IMR-90 (cell line): ENCODE measurements at regions not wholly inside any gene's neighbourhood (a gene's known extent, or its start where the extent isn't known, plus 50 kb on each side); places are given as distances from the start of the nearest gene placed in this dataset.

ENCODE experiments used
- CHD1 ChIP-seq: IDR thresholded peaks from 2 replicates; pipeline ENCODE4 v1.6.1; 2012; ENCODE audit warnings: low read depth, low read length, improper control_type of control experiment
- CTCF ChIP-seq: conservative IDR thresholded peaks from 2 replicates; pipeline ENCODE4 v1.5.1; 2012; ENCODE audit warnings: mild to moderate bottlenecking, low read depth, low read length, improper control_type of control experiment
- ELK1 ChIP-seq: fragments of 150-350 bp; IDR thresholded peaks from 2 replicates; pipeline ENCODE4 v1.6.1; 2016; ENCODE audit warnings: low read depth, mild to moderate bottlenecking, low read length, moderate library complexity, borderline replicate concordance
- MAFK ChIP-seq: IDR thresholded peaks from 2 replicates; pipeline ENCODE4 v1.6.1; 2012; ENCODE audit warnings: low read depth, low read length, improper control_type of control experiment
- MXI1 ChIP-seq: IDR thresholded peaks from 2 replicates; pipeline ENCODE4 v1.6.1; 2012; ENCODE audit warnings: low read depth, mild to moderate bottlenecking, low read length, moderate library complexity, borderline replicate concordance
- POLR2A ChIP-seq: IDR thresholded peaks from 2 replicates; pipeline ENCODE4 v1.6.1; 2012; ENCODE audit warnings: mild to moderate bottlenecking, low read depth, low read length
- RAD21 ChIP-seq: IDR thresholded peaks from 2 replicates; pipeline ENCODE4 v1.6.1; 2012; ENCODE audit warnings: low read length, improper control_type of control experiment
- RFX5 ChIP-seq: IDR thresholded peaks from 2 replicates; pipeline ENCODE4 v1.8.0; 2012; ENCODE audit warnings: low read depth, mild to moderate bottlenecking, low read length, moderate library complexity
- USF2 ChIP-seq: fragments of 150-350 bp; IDR thresholded peaks from 2 replicates; pipeline ENCODE4 v1.6.1; 2017; ENCODE audit warnings: mild to moderate bottlenecking, antibody characterized with exemption, low read length, low read depth

- TF ChIP-seq CTCF, result no peak
- no peak for TF ChIP-seq POLR2A
- no peak for TF ChIP-seq RFX5
- TF ChIP-seq MXI1, result no peak
- TF ChIP-seq ELK1, result no peak
- TF ChIP-seq USF2, result no peak
- TF ChIP-seq RAD21, result no peak
- no peak for TF ChIP-seq MAFK
- TF ChIP-seq CHD1, result no peak
These were observed 596.1 kb downstream of the HTR1B start for GRCh38 chr6:76867182-76867581.
